ENCODE measurements at regions not wholly inside any gene's neighbourhood (a gene's known extent, or its start where the extent isn't known, plus 50 kb on each side); places are given as distances from the start of the nearest gene placed in this dataset.

DNA sequence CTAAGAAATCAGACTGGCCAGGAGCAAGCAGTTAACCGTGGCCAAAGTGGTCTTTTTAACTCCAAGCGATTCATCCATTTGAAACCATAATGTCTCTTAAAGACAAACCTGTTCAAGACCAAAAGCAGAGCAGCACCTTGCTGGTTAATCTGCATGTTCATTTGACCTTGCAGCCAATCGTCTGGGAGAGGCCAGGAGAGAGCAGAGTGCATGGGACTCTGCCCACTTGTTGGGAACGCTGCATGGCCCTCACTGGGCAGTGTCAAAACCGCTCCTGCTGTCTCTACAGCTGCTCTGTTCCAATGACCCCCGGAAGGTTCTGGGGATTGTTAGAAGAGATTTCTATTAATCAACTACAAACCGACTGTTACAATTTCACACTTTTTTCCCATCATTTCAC lies 79.6 kb downstream of the OLIG3 start:
- TF ChIP-seq GATA2 (IDR thresholded peaks at IDR 0.05; ENCODE audit: low read depth, low read length), result no peak
- no peak for TF ChIP-seq GATA3 (IDR thresholded peaks at IDR 0.05; ENCODE audit: low read depth, low read length)
